Liver (tissue), 3 donors: ENCODE measurements at regions not wholly inside any gene's neighbourhood (a gene's known extent, or its start where the extent isn't known, plus 50 kb on each side); places are given as distances from the start of the nearest gene placed in this dataset.

Source experiments
- EGR1 ChIP-seq, 2 donors: IDR thresholded peaks; 2 replicates each; pipeline ENCODE4 v1.6.1; 2016 to 2018; ENCODE audit warnings: antibody characterized with exemption in 2 of 2, low read depth in 2 of 2
- GABPA ChIP-seq, 2 donors: IDR thresholded peaks in 1 of 2; conservative IDR thresholded peaks in 1 of 2; 2 replicates each; pipeline ENCODE4 v1.6.1; 2016; ENCODE audit warnings: antibody characterized with exemption in 2 of 2, mild to moderate bottlenecking in 1 of 2, moderate library complexity in 1 of 2
- JUND ChIP-seq, 2 donors: IDR thresholded peaks; 2 replicates each; pipeline ENCODE4 v1.6.1; 2016; ENCODE audit warnings: antibody characterized with exemption in 2 of 2
- RAD21 ChIP-seq, 2 donors: IDR thresholded peaks; 2 replicates each; pipeline ENCODE4 v1.6.1; 2016; ENCODE audit warnings: antibody characterized with exemption in 2 of 2, mild to moderate bottlenecking in 2 of 2
- SP1 ChIP-seq: IDR thresholded peaks from 2 replicates; pipeline ENCODE4 v1.6.1; 2018; ENCODE audit warnings: antibody characterized with exemption, mild to moderate bottlenecking
- TAF1 ChIP-seq: conservative IDR thresholded peaks from 2 replicates; pipeline ENCODE4 v1.6.1; 2016; ENCODE audit warnings: antibody characterized with exemption, mild to moderate bottlenecking
- YY1 ChIP-seq: IDR thresholded peaks from 2 replicates; pipeline ENCODE4 v1.6.1; 2016; ENCODE audit warnings: antibody characterized with exemption, mild to moderate bottlenecking
- TF ChIP-seq, protein P1 (sequence below): fragments of 150-350 bp; IDR thresholded peaks from 2 replicates; pipeline ENCODE4 v1.5.1; 2017; ENCODE audit warnings: improper control_type of control experiment, low read depth, low read length; ENCODE audit not compliant: missing input control
- TF ChIP-seq, protein P2 (sequence below): IDR thresholded peaks from 2 replicates; pipeline ENCODE4 v1.6.1; 2016; ENCODE audit warnings: antibody characterized with exemption, mild to moderate bottlenecking
- TF ChIP-seq, protein P3 (sequence below): IDR thresholded peaks from 2 replicates; pipeline ENCODE4 v1.6.1; 2016; ENCODE audit warnings: antibody characterized with exemption
- donor health status: healthy.
- donor health status: healthy.

DNA sequence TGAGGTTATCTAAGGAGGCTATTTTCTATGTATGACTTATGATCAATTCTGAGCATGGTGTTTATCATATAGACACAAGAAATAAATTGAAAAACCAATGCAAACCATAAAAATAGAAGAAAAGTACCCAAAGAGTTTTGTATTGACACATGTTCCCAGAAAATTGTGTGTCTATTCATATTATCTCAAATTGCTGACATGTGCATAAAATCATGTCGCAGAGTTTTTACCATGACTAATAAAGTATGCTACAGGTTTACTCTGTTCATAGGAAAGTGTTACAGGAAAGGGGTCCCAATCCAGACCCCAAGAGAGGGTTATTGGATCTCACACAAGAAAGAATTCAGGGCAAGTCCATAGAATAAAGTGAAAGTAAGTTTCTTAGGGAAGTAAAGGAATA lies 290.7 kb upstream of the NRXN1 start:
- TF ChIP-seq GABPA (IDR thresholded peaks at IDR 0.05 in 1 of 2, conservative IDR thresholded peaks at IDR 0.05 in 1 of 2) (no peak), JUND (IDR thresholded peaks at IDR 0.05) (no peak), EGR1 (IDR thresholded peaks at IDR 0.05; ENCODE audit: low read depth in 2 of 2) (no peak), YY1 (no peak), TAF1 (no peak), SP1 (no peak), RAD21 (IDR thresholded peaks at IDR 0.05) (no peak)
- TF ChIP-seq, protein P1, sequence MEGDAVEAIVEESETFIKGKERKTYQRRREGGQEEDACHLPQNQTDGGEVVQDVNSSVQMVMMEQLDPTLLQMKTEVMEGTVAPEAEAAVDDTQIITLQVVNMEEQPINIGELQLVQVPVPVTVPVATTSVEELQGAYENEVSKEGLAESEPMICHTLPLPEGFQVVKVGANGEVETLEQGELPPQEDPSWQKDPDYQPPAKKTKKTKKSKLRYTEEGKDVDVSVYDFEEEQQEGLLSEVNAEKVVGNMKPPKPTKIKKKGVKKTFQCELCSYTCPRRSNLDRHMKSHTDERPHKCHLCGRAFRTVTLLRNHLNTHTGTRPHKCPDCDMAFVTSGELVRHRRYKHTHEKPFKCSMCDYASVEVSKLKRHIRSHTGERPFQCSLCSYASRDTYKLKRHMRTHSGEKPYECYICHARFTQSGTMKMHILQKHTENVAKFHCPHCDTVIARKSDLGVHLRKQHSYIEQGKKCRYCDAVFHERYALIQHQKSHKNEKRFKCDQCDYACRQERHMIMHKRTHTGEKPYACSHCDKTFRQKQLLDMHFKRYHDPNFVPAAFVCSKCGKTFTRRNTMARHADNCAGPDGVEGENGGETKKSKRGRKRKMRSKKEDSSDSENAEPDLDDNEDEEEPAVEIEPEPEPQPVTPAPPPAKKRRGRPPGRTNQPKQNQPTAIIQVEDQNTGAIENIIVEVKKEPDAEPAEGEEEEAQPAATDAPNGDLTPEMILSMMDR = no peak
- TF ChIP-seq, protein P2, sequence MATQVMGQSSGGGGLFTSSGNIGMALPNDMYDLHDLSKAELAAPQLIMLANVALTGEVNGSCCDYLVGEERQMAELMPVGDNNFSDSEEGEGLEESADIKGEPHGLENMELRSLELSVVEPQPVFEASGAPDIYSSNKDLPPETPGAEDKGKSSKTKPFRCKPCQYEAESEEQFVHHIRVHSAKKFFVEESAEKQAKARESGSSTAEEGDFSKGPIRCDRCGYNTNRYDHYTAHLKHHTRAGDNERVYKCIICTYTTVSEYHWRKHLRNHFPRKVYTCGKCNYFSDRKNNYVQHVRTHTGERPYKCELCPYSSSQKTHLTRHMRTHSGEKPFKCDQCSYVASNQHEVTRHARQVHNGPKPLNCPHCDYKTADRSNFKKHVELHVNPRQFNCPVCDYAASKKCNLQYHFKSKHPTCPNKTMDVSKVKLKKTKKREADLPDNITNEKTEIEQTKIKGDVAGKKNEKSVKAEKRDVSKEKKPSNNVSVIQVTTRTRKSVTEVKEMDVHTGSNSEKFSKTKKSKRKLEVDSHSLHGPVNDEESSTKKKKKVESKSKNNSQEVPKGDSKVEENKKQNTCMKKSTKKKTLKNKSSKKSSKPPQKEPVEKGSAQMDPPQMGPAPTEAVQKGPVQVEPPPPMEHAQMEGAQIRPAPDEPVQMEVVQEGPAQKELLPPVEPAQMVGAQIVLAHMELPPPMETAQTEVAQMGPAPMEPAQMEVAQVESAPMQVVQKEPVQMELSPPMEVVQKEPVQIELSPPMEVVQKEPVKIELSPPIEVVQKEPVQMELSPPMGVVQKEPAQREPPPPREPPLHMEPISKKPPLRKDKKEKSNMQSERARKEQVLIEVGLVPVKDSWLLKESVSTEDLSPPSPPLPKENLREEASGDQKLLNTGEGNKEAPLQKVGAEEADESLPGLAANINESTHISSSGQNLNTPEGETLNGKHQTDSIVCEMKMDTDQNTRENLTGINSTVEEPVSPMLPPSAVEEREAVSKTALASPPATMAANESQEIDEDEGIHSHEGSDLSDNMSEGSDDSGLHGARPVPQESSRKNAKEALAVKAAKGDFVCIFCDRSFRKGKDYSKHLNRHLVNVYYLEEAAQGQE = no peak
- TF ChIP-seq, protein P3, sequence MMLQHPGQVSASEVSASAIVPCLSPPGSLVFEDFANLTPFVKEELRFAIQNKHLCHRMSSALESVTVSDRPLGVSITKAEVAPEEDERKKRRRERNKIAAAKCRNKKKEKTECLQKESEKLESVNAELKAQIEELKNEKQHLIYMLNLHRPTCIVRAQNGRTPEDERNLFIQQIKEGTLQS = no peak
